H9 (cell line): ENCODE measurements at regions not wholly inside any gene's neighbourhood (a gene's known extent, or its start where the extent isn't known, plus 50 kb on each side); places are given as distances from the start of the nearest gene placed in this dataset.

Source experiments
- DNase-seq: peaks from one replicate; pipeline ENCODE4 v3.0.0-alpha.2; 2017
- H2AFZ ChIP-seq: one replicate; pipeline ENCODE4 v1.6.1; 2013; ENCODE audit warnings: mild to moderate bottlenecking, low read length, control low read depth, moderate library complexity
- H2AK5ac ChIP-seq: 2 replicates; pipeline ENCODE4 v1.6.1; 2013; ENCODE audit warnings: low read length, control low read depth, mixed read lengths; ENCODE audit not compliant: insufficient read length
- H2BK120ac ChIP-seq: one replicate; pipeline ENCODE4 v1.6.1; 2013; ENCODE audit warnings: low read depth, mild to moderate bottlenecking, low read length, control low read depth, inconsistent platforms; ENCODE audit not compliant: poor library complexity, severe bottlenecking
- H2BK12ac ChIP-seq: 2 replicates; pipeline ENCODE4 v1.6.1; 2013; ENCODE audit warnings: low read length, control low read depth, mixed read lengths, low read depth; ENCODE audit not compliant: insufficient read length
- H2BK15ac ChIP-seq: 2 replicates; pipeline ENCODE4 v1.6.1; 2013; ENCODE audit warnings: low read depth, low read length, control low read depth
- H2BK20ac ChIP-seq: one replicate; pipeline ENCODE4 v1.6.1; 2013; ENCODE audit warnings: low read depth, mild to moderate bottlenecking, low read length, control low read depth, inconsistent platforms; ENCODE audit not compliant: poor library complexity, severe bottlenecking
- H2BK5ac ChIP-seq: 2 replicates; pipeline ENCODE4 v1.6.1; 2013; ENCODE audit warnings: low read length, control low read depth, mixed read lengths; ENCODE audit not compliant: insufficient read length
- H3K14ac ChIP-seq: 2 replicates; pipeline ENCODE4 v1.6.1; 2013; ENCODE audit warnings: low read length, control low read depth; ENCODE audit not compliant: insufficient read depth
- H3K18ac ChIP-seq: 2 replicates; pipeline ENCODE4 v1.6.1; 2013; ENCODE audit warnings: low read depth, mild to moderate bottlenecking, mixed read lengths, low read length, control low read depth; ENCODE audit not compliant: insufficient read length
- H3K23ac ChIP-seq: 2 replicates; pipeline ENCODE4 v1.6.1; 2013; ENCODE audit warnings: low read length, control low read depth, mixed read lengths, low read depth; ENCODE audit not compliant: insufficient read length
- H3K23me2 ChIP-seq: 2 replicates; pipeline ENCODE4 v1.6.1; 2013; ENCODE audit warnings: low read depth, mild to moderate bottlenecking, mixed read lengths, low read length, control low read depth; ENCODE audit not compliant: insufficient read length, poor library complexity, severe bottlenecking
- H3K27ac ChIP-seq: 2 replicates; pipeline ENCODE4 v1.5.1; 2013; ENCODE audit warnings: low read length, control low read depth, mixed read lengths, low read depth; ENCODE audit not compliant: insufficient read length
- H3K27me3 ChIP-seq: 2 replicates; pipeline ENCODE4 v1.6.1; 2013; ENCODE audit warnings: low read length, control low read depth, inconsistent platforms; ENCODE audit not compliant: insufficient read depth
- H3K4ac ChIP-seq: 2 replicates; pipeline ENCODE4 v1.6.1; 2013; ENCODE audit warnings: low read depth, mild to moderate bottlenecking, control low read depth, inconsistent platforms, low read length, moderate library complexity
- H3K4me1 ChIP-seq: 2 replicates; pipeline ENCODE4 v1.6.1; 2013; ENCODE audit warnings: low read length, control low read depth, inconsistent platforms; ENCODE audit not compliant: insufficient read depth
- H3K4me2 ChIP-seq: 2 replicates; pipeline ENCODE4 v1.6.1; 2013; ENCODE audit warnings: low read length, control low read depth, mixed read lengths; ENCODE audit not compliant: insufficient read length, insufficient read depth
- H3K56ac ChIP-seq: 2 replicates; pipeline ENCODE4 v1.6.1; 2013; ENCODE audit warnings: low read depth, mild to moderate bottlenecking, mixed read lengths, low read length, control low read depth; ENCODE audit not compliant: insufficient read length
- H3K79me1 ChIP-seq: 2 replicates; pipeline ENCODE4 v1.6.1; 2013; ENCODE audit warnings: low read depth, mild to moderate bottlenecking, moderate library complexity, low read length, control low read depth, inconsistent platforms; ENCODE audit not compliant: insufficient read depth, poor library complexity, severe bottlenecking
- H3K79me2 ChIP-seq: 2 replicates; pipeline ENCODE4 v1.6.1; 2013; ENCODE audit warnings: low read length, control low read depth, inconsistent platforms; ENCODE audit not compliant: insufficient read depth
- H3K9ac ChIP-seq: 2 replicates; pipeline ENCODE4 v1.6.1; 2013; ENCODE audit warnings: low read length, control low read depth, mixed read lengths; ENCODE audit not compliant: insufficient read length; ENCODE audit errors: extremely low read depth
- H3K9me3 ChIP-seq: one replicate; pipeline ENCODE4 v1.6.1; 2013; ENCODE audit warnings: low read depth, low read length, inconsistent platforms; ENCODE audit not compliant: control insufficient read depth
- H3T11ph ChIP-seq: one replicate; pipeline ENCODE4 v1.6.1; 2013; ENCODE audit warnings: mild to moderate bottlenecking, low read length, control low read depth, inconsistent platforms
- H4K20me1 ChIP-seq: one replicate; pipeline ENCODE4 v1.6.1; 2013; ENCODE audit not compliant: control insufficient read depth, insufficient read length, insufficient read depth
- H4K5ac ChIP-seq: 2 replicates; pipeline ENCODE4 v1.6.1; 2013; ENCODE audit warnings: low read depth, mild to moderate bottlenecking, mixed read lengths, low read length, control low read depth; ENCODE audit not compliant: insufficient read length
- H4K8ac ChIP-seq: replicated peaks from 2 replicates; pipeline ENCODE4 v1.6.1; 2013; ENCODE audit warnings: low read length, control low read depth, mixed read lengths, low read depth; ENCODE audit not compliant: insufficient read length
- H4K91ac ChIP-seq: 2 replicates; pipeline ENCODE4 v1.6.1; 2013; ENCODE audit warnings: low read depth, mild to moderate bottlenecking, moderate library complexity, mixed read lengths, low read length, control low read depth; ENCODE audit not compliant: insufficient read length
- H3K27ac Mint-ChIP-seq, 3 experiments: 2 replicates in 2 of 3; 3 replicates in 1 of 3; pipeline ENCODE4 v1.8.0; 2020 to 2021; ENCODE audit warnings: mixed read lengths in 3 of 3, mild to moderate bottlenecking in 1 of 3, moderate library complexity in 1 of 3
- H3K27me3 Mint-ChIP-seq: 2 replicates; pipeline ENCODE4 v1.8.0; 2021; ENCODE audit warnings: low read depth, mild to moderate bottlenecking, moderate library complexity, mixed read lengths
- H3K36me3 Mint-ChIP-seq, 3 experiments: 2 replicates in 2 of 3; 3 replicates in 1 of 3; pipeline ENCODE4 v1.8.0; 2020 to 2021; ENCODE audit warnings: low read depth in 3 of 3, mixed read lengths in 3 of 3; ENCODE audit not compliant: insufficient read depth in 1 of 3
- H3K4me1 Mint-ChIP-seq, 2 experiments: 2 replicates each; pipeline ENCODE4 v1.8.0; 2020; ENCODE audit warnings: mixed read lengths in 2 of 2
- H3K4me3 Mint-ChIP-seq, 2 experiments: 2 replicates in 1 of 2; 3 replicates in 1 of 2; pipeline ENCODE4 v1.8.0; 2020 to 2021; ENCODE audit warnings: mild to moderate bottlenecking in 2 of 2, mixed read lengths in 2 of 2, moderate library complexity in 1 of 2
- H3K9me3 Mint-ChIP-seq, 2 experiments: 2 replicates in 1 of 2; 3 replicates in 1 of 2; pipeline ENCODE4 v1.8.0; 2020; ENCODE audit warnings: mild to moderate bottlenecking in 2 of 2, mixed read lengths in 2 of 2, moderate library complexity in 1 of 2
- WGBS: extraction: QIAGEN DNeasy Blood & Tissue Kit; methylation state at CpG from one replicate; pipeline ENCODE4 v1.1.7; 2013; ENCODE audit warnings: missing lambda C conversion rate, low lambda C conversion rate, mixed read lengths; ENCODE audit not compliant: insufficient read length; ENCODE audit errors: extremely low coverage; 5-methylcytosine and 5-hydroxymethylcytosine counted together
- TF ChIP-seq, protein P1 (sequence below): fragments of 200-600 bp; sonication (generic); conservative IDR thresholded peaks from 3 replicates; pipeline ENCODE4 v1.8.0; 2021; ENCODE audit warnings: antibody characterized with exemption, mild to moderate bottlenecking

DNA sequence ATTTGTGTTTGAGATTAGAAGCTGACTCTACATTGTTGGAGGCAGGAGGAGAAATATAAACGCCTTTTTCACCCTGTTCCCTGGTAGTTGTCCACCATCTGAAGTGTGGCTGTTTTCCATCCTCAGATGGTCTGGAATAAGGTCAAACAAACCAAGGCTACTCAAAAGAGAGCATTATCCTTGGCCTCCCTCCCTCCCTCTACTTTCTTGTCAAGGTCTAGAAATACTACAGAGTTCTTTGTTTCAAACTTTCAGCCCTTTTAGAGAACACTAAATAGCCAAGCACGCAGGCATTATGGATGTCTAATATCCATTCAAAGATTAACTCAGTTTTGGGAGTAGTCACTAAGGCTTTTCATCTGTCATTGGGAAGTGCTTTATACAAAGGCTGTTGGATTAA, 215.8 kb upstream of the ITGA4 start:
- Histone ChIP-seq H3K27me3 (no peaks in the 10 kb centered on the region), H2AFZ (no peak overlapping the region), H3K23ac (no peak overlapping the region), H3K56ac (no peak overlapping the region), H3K79me2 (no peaks in the 10 kb centered on the region), H3K18ac (no peak overlapping the region), H4K5ac (no peak overlapping the region), H3K4me2 (no peak overlapping the region), H4K8ac (no peak overlapping the region), H2BK5ac (no peak overlapping the region), H3T11ph (no peak overlapping the region), H3K27ac (no peak overlapping the region), H4K20me1 (no peaks in the 10 kb centered on the region), H2BK120ac (no peak overlapping the region), H4K91ac (no peak overlapping the region), H3K23me2 (no peaks in the 10 kb centered on the region), H2BK20ac (no peak overlapping the region), H2BK12ac (no peak overlapping the region), H2AK5ac (no peak overlapping the region), H3K4ac (no peak overlapping the region), H3K79me1 (no peaks in the 10 kb centered on the region), H3K9ac (no peak overlapping the region), H3K14ac (no peak overlapping the region), H3K9me3 (no peaks in the 10 kb centered on the region), H3K4me1 (no peaks in the 10 kb centered on the region), H2BK15ac (no peak overlapping the region)
- Mint-ChIP-seq H3K36me3 (no peaks in the 10 kb centered on the region), H3K9me3 (no peaks in the 10 kb centered on the region), H3K27me3 (no peaks in the 10 kb centered on the region), H3K4me3 (no peak overlapping the region), H3K4me1 (no peaks in the 10 kb centered on the region), H3K27ac (no peak overlapping the region)
- TF ChIP-seq, protein P1, sequence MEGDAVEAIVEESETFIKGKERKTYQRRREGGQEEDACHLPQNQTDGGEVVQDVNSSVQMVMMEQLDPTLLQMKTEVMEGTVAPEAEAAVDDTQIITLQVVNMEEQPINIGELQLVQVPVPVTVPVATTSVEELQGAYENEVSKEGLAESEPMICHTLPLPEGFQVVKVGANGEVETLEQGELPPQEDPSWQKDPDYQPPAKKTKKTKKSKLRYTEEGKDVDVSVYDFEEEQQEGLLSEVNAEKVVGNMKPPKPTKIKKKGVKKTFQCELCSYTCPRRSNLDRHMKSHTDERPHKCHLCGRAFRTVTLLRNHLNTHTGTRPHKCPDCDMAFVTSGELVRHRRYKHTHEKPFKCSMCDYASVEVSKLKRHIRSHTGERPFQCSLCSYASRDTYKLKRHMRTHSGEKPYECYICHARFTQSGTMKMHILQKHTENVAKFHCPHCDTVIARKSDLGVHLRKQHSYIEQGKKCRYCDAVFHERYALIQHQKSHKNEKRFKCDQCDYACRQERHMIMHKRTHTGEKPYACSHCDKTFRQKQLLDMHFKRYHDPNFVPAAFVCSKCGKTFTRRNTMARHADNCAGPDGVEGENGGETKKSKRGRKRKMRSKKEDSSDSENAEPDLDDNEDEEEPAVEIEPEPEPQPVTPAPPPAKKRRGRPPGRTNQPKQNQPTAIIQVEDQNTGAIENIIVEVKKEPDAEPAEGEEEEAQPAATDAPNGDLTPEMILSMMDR = no peak
- no CpG with 5 or more reads among the region's 2 CpGs for WGBS
- no peak for DNase-seq
